Testis (tissue), 2 donors: ENCODE measurements at regions not wholly inside any gene's neighbourhood (a gene's known extent, or its start where the extent isn't known, plus 50 kb on each side); places are given as distances from the start of the nearest gene placed in this dataset.
"Not testable (repeated sequence)": the region's sequence is repeated elsewhere in the genome, so short reads cannot be mapped to it uniquely, and the experiment has no call there.

Experiments
- DNase-seq: peaks from one replicate; pipeline ENCODE4 v3.0.0-alpha.2; 2019
- H3K27ac ChIP-seq, 2 donors: fragments of 200-600 bp; sonication (generic); one replicate each; pipeline ENCODE4 v1.5.1; 2019
- H3K27me3 ChIP-seq: fragments of 200-600 bp; sonication (generic); one replicate; pipeline ENCODE4 v1.5.1; 2019
- H3K36me3 ChIP-seq: fragments of 200-600 bp; sonication (generic); one replicate; pipeline ENCODE4 v1.5.1; 2017; ENCODE audit warnings: low read depth; ENCODE audit errors: missing control alignments
- H3K4me1 ChIP-seq: fragments of 200-600 bp; sonication (generic); one replicate; pipeline ENCODE4 v1.5.1; 2019
- H3K4me3 ChIP-seq, 2 donors: fragments of 200-600 bp; sonication (generic); one replicate each; pipeline ENCODE4 v1.5.1; 2017 to 2019
- H3K9me3 ChIP-seq: fragments of 200-600 bp; sonication (generic); one replicate; pipeline ENCODE4 v1.5.1; 2017
- POLR2A ChIP-seq: fragments of 450-650 bp; IDR thresholded peaks from one replicate; pipeline ENCODE4 v1.6.1; 2017; ENCODE audit warnings: antibody characterized with exemption, mild to moderate bottlenecking, moderate library complexity
- WGBS, 2 donors: methylation state at CpG; one replicate each; pipeline ENCODE4 v1.1.5; 2018; 5-methylcytosine and 5-hydroxymethylcytosine counted together
- intact Hi-C: fragments of 100-400 bp; cut with DNase I; formaldehyde crosslinking; loops from one replicate; pipeline ENCODE4 v1.15.1; 2023; ENCODE audit warnings: low total_unique reads
- TF ChIP-seq, protein P1 (sequence below), 3 experiments: fragments of 450-650 bp in 2 of 3; fragments of 200-600 bp in 1 of 3; sonication (generic) in 1 of 3; IDR thresholded peaks; one replicate each; pipeline ENCODE4 v1.5.1; 2016 to 2019; ENCODE audit warnings: antibody characterized with exemption in 3 of 3, mild to moderate bottlenecking in 2 of 3, moderate library complexity in 1 of 3

DNA sequence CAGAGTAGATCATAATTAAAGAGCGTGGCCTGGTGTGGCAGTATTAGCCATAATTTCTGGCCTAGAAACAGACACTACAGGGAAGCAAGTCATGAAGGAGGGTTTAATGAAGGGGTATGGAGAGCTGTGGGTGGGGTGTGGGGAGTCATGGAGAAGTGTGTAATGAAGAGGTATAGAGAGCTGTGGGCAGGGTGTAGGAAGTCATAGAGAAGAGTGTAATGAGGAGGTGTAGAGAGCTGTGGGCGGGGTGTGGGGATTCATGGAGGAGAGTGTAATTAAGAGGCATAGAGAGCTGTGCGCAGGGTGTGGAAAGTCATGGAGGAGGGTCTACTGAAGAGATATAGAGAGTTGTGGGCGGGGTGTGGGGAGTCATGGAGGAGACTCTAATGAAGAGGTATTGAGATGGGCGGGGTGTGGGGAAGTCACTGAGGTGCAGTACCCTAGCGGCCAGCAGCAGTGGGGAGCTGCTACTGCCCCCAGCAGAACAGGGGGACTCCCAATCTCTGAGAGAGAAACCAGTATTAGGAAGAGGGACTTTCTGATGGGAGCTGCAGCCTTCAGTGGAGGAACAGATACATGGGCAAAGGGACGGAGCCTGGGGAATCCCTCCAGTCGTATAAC, 145.4 kb upstream of the FOXA2 start:
- WGBS, 2 donors, result 87 to 91% methylated on average over 8 of the region's 8 CpGs
- no peaks in the 10 kb centered on the region for H3K36me3 ChIP-seq
- no peak overlapping the region for H3K4me3 ChIP-seq
- no peaks in the 10 kb centered on the region for H3K27me3 ChIP-seq
- intact Hi-C loops, result no loop called here
- no peaks in the 10 kb centered on the region for H3K4me1 ChIP-seq
- no peak for TF ChIP-seq POLR2A
- TF ChIP-seq, protein P1, sequence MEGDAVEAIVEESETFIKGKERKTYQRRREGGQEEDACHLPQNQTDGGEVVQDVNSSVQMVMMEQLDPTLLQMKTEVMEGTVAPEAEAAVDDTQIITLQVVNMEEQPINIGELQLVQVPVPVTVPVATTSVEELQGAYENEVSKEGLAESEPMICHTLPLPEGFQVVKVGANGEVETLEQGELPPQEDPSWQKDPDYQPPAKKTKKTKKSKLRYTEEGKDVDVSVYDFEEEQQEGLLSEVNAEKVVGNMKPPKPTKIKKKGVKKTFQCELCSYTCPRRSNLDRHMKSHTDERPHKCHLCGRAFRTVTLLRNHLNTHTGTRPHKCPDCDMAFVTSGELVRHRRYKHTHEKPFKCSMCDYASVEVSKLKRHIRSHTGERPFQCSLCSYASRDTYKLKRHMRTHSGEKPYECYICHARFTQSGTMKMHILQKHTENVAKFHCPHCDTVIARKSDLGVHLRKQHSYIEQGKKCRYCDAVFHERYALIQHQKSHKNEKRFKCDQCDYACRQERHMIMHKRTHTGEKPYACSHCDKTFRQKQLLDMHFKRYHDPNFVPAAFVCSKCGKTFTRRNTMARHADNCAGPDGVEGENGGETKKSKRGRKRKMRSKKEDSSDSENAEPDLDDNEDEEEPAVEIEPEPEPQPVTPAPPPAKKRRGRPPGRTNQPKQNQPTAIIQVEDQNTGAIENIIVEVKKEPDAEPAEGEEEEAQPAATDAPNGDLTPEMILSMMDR (IDR thresholded peaks at IDR 0.05), result no peak
- no peak for DNase-seq
- no peaks in the 10 kb centered on the region for H3K9me3 ChIP-seq
- H3K27ac ChIP-seq, result no peak overlapping the region

DNA sequence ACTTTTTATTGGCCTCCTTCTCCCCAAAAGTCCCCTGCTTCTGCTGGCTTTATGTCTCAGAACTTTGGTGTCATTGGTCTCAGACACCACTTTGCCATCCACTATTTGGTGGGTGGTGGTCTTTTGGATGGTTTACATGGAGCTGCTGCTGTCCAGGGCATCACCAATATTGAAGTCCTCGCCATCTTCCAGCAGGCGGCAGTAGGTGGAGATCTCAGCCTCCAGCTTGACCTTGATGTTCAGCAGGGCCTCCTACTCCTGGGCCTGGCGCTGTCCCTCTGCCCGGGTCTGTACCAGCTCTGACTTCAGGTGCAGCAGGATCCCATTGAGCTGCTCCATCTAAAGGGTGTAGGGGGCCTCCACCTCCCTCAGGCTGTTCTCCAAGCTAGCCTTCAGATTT, 148.4 kb upstream of the FOXA2 start:
- TF ChIP-seq, protein P1 (IDR thresholded peaks at IDR 0.05), result no peak
- TF ChIP-seq POLR2A, result no peak
- H3K27me3 ChIP-seq, result no peaks in the 10 kb centered on the region
- no peaks in the 10 kb centered on the region for H3K36me3 ChIP-seq
- no peak for DNase-seq
- 85 to 91% methylated on average over 4 of the region's 4 CpGs for WGBS, 2 donors
- intact Hi-C loops, result no loop called here
- H3K4me1 ChIP-seq, result no peaks in the 10 kb centered on the region
- no peak overlapping the region for H3K4me3 ChIP-seq
- no peak overlapping the region for H3K27ac ChIP-seq
- H3K9me3 ChIP-seq, result no peaks in the 10 kb centered on the region

DNA sequence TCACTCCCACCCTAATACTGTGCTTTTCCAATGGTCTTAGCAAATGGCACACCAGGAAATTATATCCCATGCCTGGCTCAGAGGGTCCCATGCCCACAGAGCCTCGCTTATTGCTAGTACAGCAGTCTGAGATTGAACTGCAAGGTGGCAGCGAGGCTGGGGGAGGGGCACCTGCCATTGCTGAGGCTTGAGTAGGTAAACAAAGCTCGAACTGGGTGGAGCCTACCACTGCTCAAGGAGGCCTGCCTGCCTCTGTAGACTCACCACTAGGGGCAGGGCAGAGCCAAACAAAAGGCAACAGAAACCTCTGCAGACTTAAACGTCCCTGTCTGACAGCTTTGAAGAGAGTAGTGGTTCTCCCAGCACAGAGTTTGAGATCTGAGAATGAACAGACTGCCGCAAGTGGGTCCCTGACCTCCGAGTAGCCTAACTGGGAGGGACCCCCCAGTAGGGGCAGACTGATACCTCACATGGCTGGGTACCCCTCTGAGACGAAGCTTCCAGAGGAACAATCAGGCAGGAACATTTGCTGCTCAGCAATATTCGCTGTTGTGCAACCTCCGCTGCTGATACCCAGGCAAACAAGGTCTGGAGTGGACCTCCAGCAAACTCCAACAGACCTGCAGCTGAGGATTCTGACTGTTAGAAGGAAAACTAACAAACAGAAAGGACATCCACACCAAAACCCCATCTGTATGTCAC, 150.7 kb upstream of the FOXA2 start:
- WGBS, 2 donors, result 76 to 89% methylated on average over 8 to 9 of the region's 9 CpGs
- H3K9me3 ChIP-seq, H3K4me3 ChIP-seq, H3K27ac ChIP-seq, H3K27me3 ChIP-seq, H3K36me3 ChIP-seq, intact Hi-C loops, H3K4me1 ChIP-seq: not testable (repeated sequence)
- TF ChIP-seq, protein P1 (IDR thresholded peaks at IDR 0.05), result peak in 1 of 3 experiments; percentile 3
- DNase-seq, result peak; percentile 43

DNA sequence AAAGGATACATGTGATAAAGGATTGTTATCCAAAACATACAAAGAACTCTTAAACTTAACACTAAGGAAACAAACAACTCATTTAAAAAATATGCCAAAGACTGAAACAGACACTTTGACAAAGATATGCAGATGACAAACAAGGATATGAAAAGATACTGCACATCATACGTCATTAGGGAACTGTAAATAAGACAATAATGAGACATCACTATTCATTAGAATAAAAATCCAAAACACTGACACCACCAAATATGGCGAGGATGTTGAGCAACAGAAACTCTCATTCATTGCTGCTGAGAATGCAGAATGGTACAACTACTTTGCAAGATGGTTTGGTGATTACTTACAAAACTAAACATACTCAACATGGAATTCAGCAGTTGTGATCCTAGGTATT, 156.5 kb upstream of the FOXA2 start:
- H3K27me3 ChIP-seq, result no peaks in the 10 kb centered on the region
- no peaks in the 10 kb centered on the region for H3K9me3 ChIP-seq
- H3K4me3 ChIP-seq, result no peak overlapping the region
- 82 to 91% methylated on average over 2 of the region's 2 CpGs for WGBS, 2 donors
- H3K36me3 ChIP-seq, result no peaks in the 10 kb centered on the region
- no peak overlapping the region for H3K27ac ChIP-seq
- no peak for DNase-seq
- intact Hi-C loops, result no loop called here
- TF ChIP-seq, protein P1 (IDR thresholded peaks at IDR 0.05), result no peak
- TF ChIP-seq POLR2A, result no peak
- H3K4me1 ChIP-seq, result no peaks in the 10 kb centered on the region
